D721Med (cell line): ENCODE measurements at regions not wholly inside any gene's neighbourhood (a gene's known extent, or its start where the extent isn't known, plus 50 kb on each side); places are given as distances from the start of the nearest gene placed in this dataset.

Experiments used
- DNase-seq: peaks from one replicate; pipeline ENCODE4 v3.0.0; 2011; ENCODE audit warnings: low spot score; ENCODE audit not compliant: insufficient read length
- FAIRE-seq: peaks from 2 replicates; lab custom pipeline; 2011; peaks lifted over from hg19 to GRCh38; lab: Jason Lieb, UNC
- CTCF ChIP-seq: IDR thresholded peaks from 2 replicates; pipeline ENCODE4 v1.5.1; 2012; ENCODE audit warnings: mild to moderate bottlenecking, control low read depth; ENCODE audit not compliant: insufficient read depth; ENCODE audit errors: missing control alignments

GRCh38 chr10:43871545-43871944 lies 222.9 kb upstream of the ZNF32 start:
- FAIRE-seq, result no peak
- no peak for DNase-seq
- no peak for TF ChIP-seq CTCF

GRCh38 chr10:43870968-43871439 lies 222.3 kb upstream of the ZNF32 start:
- TF ChIP-seq CTCF, result no peak
- no peak for FAIRE-seq
- DNase-seq, result no peak

GRCh38 chr10:43869669-43870322 lies 221.1 kb upstream of the ZNF32 start:
- no peak for FAIRE-seq
- no peak for DNase-seq
- no peak for TF ChIP-seq CTCF

GRCh38 chr10:43868952-43869351 lies 220.3 kb upstream of the ZNF32 start:
- no peak for DNase-seq
- TF ChIP-seq CTCF, result no peak
- FAIRE-seq, result no peak

- DNase-seq (no peak), FAIRE-seq (no peak)
- TF ChIP-seq CTCF, result no peak
Observed at GRCh38 chr10:43867667-43868565, 219.2 kb upstream of the ZNF32 start.

GRCh38 chr10:43867113-43867512 lies 218.4 kb upstream of the ZNF32 start:
- TF ChIP-seq CTCF, result no peak
- FAIRE-seq (no peak), DNase-seq (no peak)
